Stromal cell of bone marrow (primary cell): ENCODE measurements at regions not wholly inside any gene's neighbourhood (a gene's known extent, or its start where the extent isn't known, plus 50 kb on each side); places are given as distances from the start of the nearest gene placed in this dataset.

Source experiments
- DNase-seq: peaks from one replicate; pipeline ENCODE4 v3.0.0-alpha.2; 2012; ENCODE audit warnings: low read depth

- DNase-seq, result no peak
Measured at GRCh38 chr15:98390946-98391530, 257.3 kb upstream of the IGF1R start.

DNA sequence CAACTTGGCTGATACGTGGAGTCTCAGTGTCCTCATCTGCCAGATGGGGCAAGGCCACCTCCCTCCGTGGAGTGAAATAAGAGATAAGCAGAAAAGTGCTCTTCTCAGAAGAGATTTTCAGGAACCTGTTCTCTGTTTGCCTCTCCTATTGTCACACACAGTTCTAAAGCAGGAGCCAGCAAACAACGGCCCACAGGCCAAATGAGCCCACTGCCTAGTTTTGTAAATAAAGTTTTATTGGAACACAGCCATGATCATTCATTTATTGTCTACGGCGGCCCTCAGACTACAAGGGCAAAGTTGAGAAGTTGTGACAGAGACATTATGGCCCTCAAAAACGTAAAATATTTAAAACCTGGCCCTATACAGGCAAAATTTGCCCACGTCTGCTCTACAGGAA lies 256.8 kb upstream of the IGF1R start:
- no peak for DNase-seq

- no peak for DNase-seq
Measured at GRCh38 chr15:98393471-98393870, 254.9 kb upstream of the IGF1R start.

DNA sequence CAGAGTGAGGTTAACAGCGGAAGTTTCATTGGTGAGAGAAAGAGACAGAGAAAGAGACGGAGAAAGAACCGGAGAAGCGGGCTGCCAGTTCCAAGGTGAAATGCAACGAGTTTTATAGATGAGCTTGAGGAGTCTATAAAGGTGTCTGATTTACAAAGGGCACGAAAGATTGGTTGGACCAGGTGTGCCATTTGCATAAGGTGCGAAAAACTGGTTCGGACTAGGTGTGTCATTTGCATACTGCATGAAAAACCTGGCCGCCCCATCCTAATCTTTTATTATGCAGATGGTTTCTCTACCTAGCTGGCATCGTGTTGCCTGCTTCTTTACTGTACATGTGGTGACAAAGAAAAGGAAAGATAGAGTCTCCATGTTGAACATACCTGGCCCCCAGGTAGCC lies 253.8 kb upstream of the IGF1R start:
- no peak for DNase-seq

- no peak for DNase-seq
Measured at GRCh38 chr15:98395974-98396610, 252.2 kb upstream of the IGF1R start.

GRCh38 chr15:98397419-98397818 lies 250.9 kb upstream of the IGF1R start:
- no peak for DNase-seq

DNA sequence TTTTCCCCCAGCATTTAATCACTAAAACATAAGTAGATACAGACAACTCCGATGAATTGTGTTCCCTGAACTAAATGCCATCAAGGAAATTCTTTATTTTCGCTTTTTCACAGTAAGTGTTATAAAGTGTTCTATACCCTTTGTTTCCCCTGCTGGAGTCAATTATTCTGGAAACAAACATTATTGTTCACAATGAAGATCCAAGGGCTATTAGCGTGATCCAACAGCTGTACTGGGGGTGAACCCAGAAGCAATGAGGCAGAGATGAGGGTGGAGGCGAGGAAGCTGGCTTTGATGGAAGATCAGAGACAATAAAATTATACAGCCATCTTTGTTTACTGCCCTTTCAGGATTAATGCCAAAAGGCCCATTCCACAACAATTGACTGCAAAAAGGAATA lies 250.3 kb upstream of the IGF1R start:
- no peak for DNase-seq

GRCh38 chr15:98398886-98399285 lies 249.5 kb upstream of the IGF1R start:
- no peak for DNase-seq

DNA sequence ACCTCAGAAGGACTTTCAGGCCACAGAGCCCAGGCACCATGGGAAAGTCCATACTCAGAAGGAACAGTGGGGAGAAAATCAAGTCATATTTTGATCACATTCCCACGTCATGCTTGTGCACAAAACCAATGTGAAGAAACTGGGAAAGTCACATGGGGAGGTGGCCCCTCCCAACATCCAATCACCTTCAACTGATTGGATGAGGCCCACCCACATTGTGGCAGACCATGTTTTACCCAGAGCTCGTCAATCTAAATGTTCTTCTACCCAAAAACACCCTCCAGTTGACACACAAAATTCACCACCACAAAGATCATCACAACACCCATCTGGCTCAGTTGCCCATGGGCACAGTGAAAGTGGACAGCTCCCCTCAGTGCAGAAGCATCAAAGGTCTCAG lies 248.2 kb upstream of the IGF1R start:
- DNase-seq, result no peak

DNA sequence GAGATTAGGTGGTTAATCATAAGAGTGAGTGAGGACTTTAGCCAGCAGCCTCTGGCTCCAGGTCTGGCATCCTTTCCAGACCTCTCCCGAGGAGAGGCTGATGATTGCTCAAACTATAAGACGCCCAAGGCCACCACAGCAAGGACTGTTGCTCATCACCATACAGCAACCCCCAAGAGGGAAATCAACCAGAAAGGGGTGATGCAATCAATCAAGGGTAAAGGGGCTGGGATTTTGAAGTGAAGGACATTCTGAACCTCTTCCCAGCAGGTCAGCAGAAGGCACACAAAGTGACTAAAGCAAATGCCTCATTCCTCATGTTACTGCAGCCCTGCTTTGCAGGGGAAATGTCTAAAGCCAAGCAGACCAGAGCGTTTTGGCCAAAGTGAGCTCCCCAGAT lies 247.3 kb upstream of the IGF1R start:
- no peak for DNase-seq

DNA sequence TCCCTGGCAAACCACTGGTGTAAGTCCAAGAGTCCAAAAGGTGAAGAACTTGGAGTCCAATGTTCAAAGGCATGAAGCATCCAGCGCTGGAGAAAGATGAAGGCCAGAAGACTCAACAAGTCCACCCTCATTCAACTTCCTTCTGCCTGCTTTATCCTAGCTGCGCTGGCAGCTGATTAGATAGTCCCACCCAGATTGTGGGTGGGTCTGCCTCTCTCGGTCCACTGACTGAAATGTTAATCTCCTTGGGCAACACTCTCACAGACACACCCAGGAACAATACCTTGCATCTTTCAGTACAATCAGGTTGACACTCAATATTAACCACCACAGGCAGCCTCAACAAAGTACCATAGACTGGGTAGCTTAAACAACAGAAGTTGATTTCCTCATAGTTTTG lies 245.9 kb upstream of the IGF1R start:
- no peak for DNase-seq

GRCh38 chr15:98403169-98403568 lies 245.2 kb upstream of the IGF1R start:
- no peak for DNase-seq

- no peak for DNase-seq
Measured at GRCh38 chr15:98403569-98403968, 244.8 kb upstream of the IGF1R start.

- no peak for DNase-seq
Measured at GRCh38 chr15:98405013-98405412, 243.3 kb upstream of the IGF1R start.

- no peak for DNase-seq
Measured at GRCh38 chr15:98408231-98408630, 240.1 kb upstream of the IGF1R start.

DNA sequence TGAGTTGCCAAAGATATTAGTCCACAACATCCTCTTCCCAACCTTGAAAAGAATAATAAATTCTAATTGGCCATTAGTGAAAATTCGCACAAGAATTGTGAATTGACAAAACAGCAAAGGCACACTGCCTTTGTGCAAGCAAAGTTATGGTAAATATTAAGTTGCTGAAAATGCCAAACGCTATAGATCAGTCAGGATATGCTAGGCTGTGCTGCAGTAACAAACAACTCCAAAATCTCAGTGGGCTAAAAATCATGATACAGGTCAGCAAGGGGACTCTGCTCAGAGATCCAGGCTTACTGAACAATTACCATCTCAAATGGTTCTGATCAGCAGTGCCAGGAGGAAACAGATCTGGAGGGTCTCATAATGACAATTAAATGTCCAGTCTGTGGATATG lies 238.0 kb upstream of the IGF1R start:
- DNase-seq, result no peak

- DNase-seq, result no peak
Measured at GRCh38 chr15:98412852-98413251, 235.5 kb upstream of the IGF1R start.

GRCh38 chr15:98413933-98414546 lies 234.3 kb upstream of the IGF1R start:
- no peak for DNase-seq

DNA sequence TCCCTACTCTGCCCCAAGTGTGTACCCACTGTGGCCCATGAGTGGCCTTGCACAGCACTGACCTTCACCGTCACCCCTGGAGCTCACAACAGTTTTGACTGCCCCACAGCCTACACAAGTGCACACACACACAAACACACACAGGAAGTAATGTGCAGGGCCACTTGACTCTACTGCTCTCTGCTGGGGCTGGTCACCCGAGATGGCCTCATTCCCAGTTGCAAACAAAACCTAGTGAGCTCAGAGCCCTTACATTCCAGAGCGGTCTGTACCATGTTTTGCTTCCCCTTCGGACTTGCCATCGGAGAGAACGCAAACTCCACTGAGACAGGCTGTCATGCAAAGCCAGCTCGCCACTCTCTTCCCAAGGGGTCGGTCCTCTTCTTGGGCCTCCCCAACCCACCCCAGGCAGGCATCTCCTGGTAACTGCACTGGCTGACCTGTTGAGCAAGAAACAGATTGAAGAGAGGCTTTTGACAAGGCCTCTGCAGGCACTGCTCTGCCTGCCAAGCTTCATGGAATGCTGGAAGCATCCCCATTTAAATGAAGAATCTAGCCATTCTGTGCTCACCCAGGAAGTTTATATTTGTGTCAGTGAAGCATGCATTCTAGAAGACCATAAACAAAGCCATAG lies 232.0 kb upstream of the IGF1R start:
- no peak for DNase-seq

GRCh38 chr15:98417346-98417745 lies 231.0 kb upstream of the IGF1R start:
- no peak for DNase-seq

DNA sequence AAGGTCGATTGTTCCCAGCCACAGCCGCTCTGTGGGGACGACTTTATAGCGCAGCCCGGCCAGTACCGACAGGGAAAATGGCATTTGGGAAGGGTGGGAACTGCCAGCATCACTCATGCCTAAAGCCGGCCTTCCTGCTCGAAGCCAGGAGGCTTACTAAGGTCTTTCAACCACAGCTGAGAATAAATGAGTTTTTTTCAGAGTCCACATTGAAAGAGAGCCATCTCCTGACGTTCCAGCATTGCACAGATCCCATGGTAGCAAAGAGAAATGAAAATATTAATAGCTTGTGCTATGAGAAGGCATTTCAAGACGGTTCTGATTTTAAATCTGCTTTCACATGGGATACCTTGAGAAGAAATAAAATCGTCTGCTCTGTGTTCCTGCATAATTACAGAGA lies 230.2 kb upstream of the IGF1R start:
- no peak for DNase-seq

- no peak for DNase-seq
Measured at GRCh38 chr15:98419173-98419780, 229.1 kb upstream of the IGF1R start.

GRCh38 chr15:98420837-98421236 lies 227.5 kb upstream of the IGF1R start:
- no peak for DNase-seq
